Endothelial cell of umbilical vein (primary cell): ENCODE measurements at regions not wholly inside any gene's neighbourhood (a gene's known extent, or its start where the extent isn't known, plus 50 kb on each side); places are given as distances from the start of the nearest gene placed in this dataset.

Experiments used
- BruUV-seq: library from RNA; stranded (reverse); fragments of 400-500 nt; replicated peaks from 2 replicates; lab custom pipeline; 2021; lab: Mats Ljungman, UMichigan
- CTCF ChIA-PET: fragments of 300-600, 350-600 bp; sonication (Branson Sonifier 250); formaldehyde crosslinking; loops from one replicate; lab custom pipeline; 2021; ENCODE audit warnings: antibody characterized with exemption, inconsistent platforms; lab: Charles Lee
- POLR2A ChIA-PET: fragments of 300-600, 350-600 bp; sonication (Branson Sonifier 250); formaldehyde crosslinking; loops from one replicate; lab custom pipeline; 2021; ENCODE audit warnings: antibody characterized with exemption, inconsistent platforms; lab: Charles Lee
- DNase-seq: peaks from one replicate; pipeline ENCODE4 v3.0.0-alpha.2; 2011; ENCODE audit warnings: low read depth, low spot score
- FAIRE-seq: peaks from 2 replicates; lab custom pipeline; 2011; peaks lifted over from hg19 to GRCh38; lab: Jason Lieb, UNC
- H2AFZ ChIP-seq: 2 replicates; pipeline ENCODE4 v1.6.0; 2012; ENCODE audit warnings: low read depth, low read length, control low read depth, inconsistent platforms
- H3K27ac ChIP-seq: 2 replicates; pipeline ENCODE4 v1.5.1; 2011; ENCODE audit warnings: low read depth, mild to moderate bottlenecking, control low read depth, low read length, moderate library complexity; ENCODE audit not compliant: insufficient read depth
- H3K27me3 ChIP-seq, 2 experiments: 2 replicates each; pipeline versions ENCODE4 v1.6.0 to v1.6.1; 2011; ENCODE audit warnings: low read length in 2 of 2, mixed read lengths in 1 of 2; ENCODE audit not compliant: control insufficient read depth in 2 of 2, insufficient read depth in 2 of 2
- H3K36me3 ChIP-seq, 2 experiments: 2 replicates in 1 of 2; 3 replicates in 1 of 2; pipeline ENCODE4 v1.5.1; 2011; ENCODE audit warnings: low read length in 2 of 2, mild to moderate bottlenecking in 1 of 2, moderate library complexity in 1 of 2; ENCODE audit not compliant: control insufficient read depth in 2 of 2, insufficient read depth in 2 of 2; ENCODE audit errors: extremely low read depth in 1 of 2
- H3K4me1 ChIP-seq: 3 replicates; pipeline ENCODE4 v1.5.1; 2011; ENCODE audit warnings: mild to moderate bottlenecking, low read length; ENCODE audit not compliant: control insufficient read depth, insufficient read depth; ENCODE audit errors: extremely low read depth
- H3K4me2 ChIP-seq: 2 replicates; pipeline ENCODE4 v1.6.1; 2011; ENCODE audit warnings: low read length, control low read depth, mixed read lengths; ENCODE audit not compliant: insufficient read depth
- H3K4me3 ChIP-seq, 3 experiments: fragments of 200-600 bp in 1 of 3; sonication (generic), shearing (Covaris generic) in 1 of 3; replicated peaks in 1 of 3; 2 replicates each; pipeline ENCODE4 v1.5.1; 2011 to 2016; ENCODE audit warnings: control low read depth in 3 of 3, low read length in 3 of 3, mild to moderate bottlenecking in 2 of 3, inconsistent platforms in 1 of 3, low read depth in 1 of 3, moderate library complexity in 1 of 3; ENCODE audit not compliant: insufficient read depth in 1 of 3
- H3K79me2 ChIP-seq: 2 replicates; pipeline ENCODE4 v1.6.0; 2012; ENCODE audit warnings: low read length, inconsistent platforms; ENCODE audit not compliant: control insufficient read depth, insufficient read depth
- H3K9ac ChIP-seq: replicated peaks from 2 replicates; pipeline ENCODE3; 2011; ENCODE audit warnings: low read length, control low read depth; ENCODE audit not compliant: insufficient read depth; ENCODE audit errors: extremely low read depth
- H3K9me1 ChIP-seq: replicated peaks from 3 replicates; pipeline ENCODE4 v1.6.0; 2011; ENCODE audit warnings: mild to moderate bottlenecking, low read length; ENCODE audit not compliant: control insufficient read depth, insufficient read depth; ENCODE audit errors: extremely low read depth
- H3K9me3 ChIP-seq: replicated peaks from 2 replicates; pipeline ENCODE4 v1.5.1; 2012; ENCODE audit warnings: low read length, inconsistent platforms; ENCODE audit not compliant: control insufficient read depth, insufficient read depth
- H4K20me1 ChIP-seq: replicated peaks from 2 replicates; pipeline ENCODE3; 2011; ENCODE audit warnings: mild to moderate bottlenecking, low read length; ENCODE audit not compliant: control insufficient read depth, insufficient read depth; ENCODE audit errors: extremely low read depth
- EZH2 ChIP-seq: IDR thresholded peaks from 2 replicates; pipeline ENCODE4 v1.6.1; 2012; ENCODE audit warnings: borderline replicate concordance, low read depth, mild to moderate bottlenecking, moderate library complexity, low read length, inconsistent platforms; ENCODE audit not compliant: severe bottlenecking
- GATA2 ChIP-seq: IDR thresholded peaks from 2 replicates; pipeline ENCODE4 v1.7.0; 2011; ENCODE audit warnings: low read depth, mild to moderate bottlenecking, moderate library complexity, mixed read lengths, low read length; ENCODE audit not compliant: insufficient read length, insufficient read depth
- JUN ChIP-seq: IDR thresholded peaks from 2 replicates; pipeline ENCODE4 v1.6.1; 2011; ENCODE audit warnings: borderline replicate concordance, low read depth; ENCODE audit not compliant: insufficient read length, insufficient read depth
- POLR2A ChIP-seq: IDR thresholded peaks from 2 replicates; pipeline ENCODE4 v1.6.1; 2012; ENCODE audit warnings: low read depth, mild to moderate bottlenecking, control low read depth, low read length
- POLR2AphosphoS5 ChIP-seq: IDR thresholded peaks from 2 replicates; pipeline ENCODE4 v1.6.1; 2012; ENCODE audit warnings: low read depth, mild to moderate bottlenecking, control low read depth, low read length, moderate library complexity; ENCODE audit not compliant: insufficient read depth
- dilution Hi-C: fragments of 300-500 bp; cut with MboI; formaldehyde crosslinking; loops from one replicate; pipeline ENCODE4 v1.15.0; 2019; ENCODE audit warnings: low sequenced_read_pairs; ENCODE audit not compliant: extremely low pct_ligation_motif_present
- intact Hi-C: fragments of 100-400 bp; cut with micrococcal nuclease; formaldehyde crosslinking; loops from one replicate; pipeline ENCODE4 v1.10.0; 2022

- H3K27ac ChIP-seq, result no peak overlapping the region
- dilution Hi-C loops (no loop called here), intact Hi-C loops (no loop called here)
- no peak overlapping the region for H3K4me2 ChIP-seq
- H3K9me3 ChIP-seq, result no peaks in the 10 kb centered on the region
- FAIRE-seq, result no peak
- no peak overlapping the region for H3K9ac ChIP-seq
- H3K4me3 ChIP-seq, result no peak overlapping the region
- no peaks in the 10 kb centered on the region for H4K20me1 ChIP-seq
- H3K36me3 ChIP-seq, result no peaks in the 10 kb centered on the region
- H2AFZ ChIP-seq, result no peak overlapping the region
- H3K9me1 ChIP-seq, result no peaks in the 10 kb centered on the region
- TF ChIP-seq EZH2, result no peak
- H3K27me3 ChIP-seq, result no peaks in the 10 kb centered on the region
- ChIA-PET CTCF (no interaction called here), POLR2A (no interaction called here)
- H3K4me1 ChIP-seq, result no peaks in the 10 kb centered on the region
- no peak for DNase-seq
- no TSS peak for BruUV-seq
- no peaks in the 10 kb centered on the region for H3K79me2 ChIP-seq
These were observed 539.4 kb upstream of the ZEB2 start for GRCh38 chr2:145059343-145059742.

GRCh38 chr2:145058457-145058856, 538.5 kb upstream of the ZEB2 start:
- Histone ChIP-seq H4K20me1 (no peaks in the 10 kb centered on the region), H3K36me3 (no peaks in the 10 kb centered on the region), H3K9me1 (no peaks in the 10 kb centered on the region), H3K27ac (no peak overlapping the region), H3K4me1 (no peaks in the 10 kb centered on the region), H3K27me3 (no peaks in the 10 kb centered on the region), H3K79me2 (no peaks in the 10 kb centered on the region), H3K4me3 (no peak overlapping the region), H2AFZ (no peak overlapping the region), H3K9ac (no peak overlapping the region), H3K9me3 (no peaks in the 10 kb centered on the region), H3K4me2 (no peak overlapping the region)
- dilution Hi-C loops, result no loop called here
- BruUV-seq, result no TSS peak
- ChIA-PET POLR2A (no interaction called here), CTCF (no interaction called here)
- intact Hi-C loops, result no loop called here
- FAIRE-seq, result no peak
- TF ChIP-seq POLR2A, result no peak
- no peak for TF ChIP-seq GATA2
- no peak for TF ChIP-seq JUN
- no peak for TF ChIP-seq POLR2AphosphoS5
- no peak for DNase-seq
